Activated T-helper 1 cell treated with Interleukin-2 at 50 U/mL for 16 hours (primary cell): ENCODE measurements at regions not wholly inside any gene's neighbourhood (a gene's known extent, or its start where the extent isn't known, plus 50 kb on each side); places are given as distances from the start of the nearest gene placed in this dataset.
"Not testable (repeated sequence)": the region's sequence is repeated elsewhere in the genome, so short reads cannot be mapped to it uniquely, and the experiment has no call there.

Source experiments
- DNase-seq: peaks from one replicate; pipeline ENCODE4 v3.0.0-alpha.2; 2020; ENCODE audit warnings: low read depth

- no peak for DNase-seq
Observed at GRCh38 chr1:4064150-4064889, 164.2 kb upstream of the C1orf174 start.

GRCh38 chr1:4066860-4067599 is 167.0 kb upstream of the C1orf174 start:
- no peak for DNase-seq

DNA sequence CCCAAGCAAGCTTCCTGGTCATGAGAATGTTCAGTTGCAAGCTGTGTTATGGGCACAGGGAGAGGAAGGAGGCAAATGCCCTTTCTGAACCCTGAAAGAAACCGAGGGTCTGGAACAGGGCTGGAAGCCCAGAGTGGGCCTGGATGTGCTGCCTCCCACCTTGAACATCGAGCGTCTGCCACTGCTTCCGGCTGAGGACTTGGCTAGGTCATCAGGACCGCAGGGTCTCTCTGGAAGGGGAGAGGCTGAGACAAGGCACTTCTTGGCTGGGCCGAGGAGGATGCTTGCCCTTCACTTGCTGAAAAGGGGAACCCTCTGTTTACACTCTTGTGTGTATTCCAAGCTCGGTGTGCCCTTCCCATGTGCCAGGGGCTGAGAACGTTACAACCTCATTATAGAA is 168.0 kb upstream of the C1orf174 start:
- DNase-seq: no peak

DNA sequence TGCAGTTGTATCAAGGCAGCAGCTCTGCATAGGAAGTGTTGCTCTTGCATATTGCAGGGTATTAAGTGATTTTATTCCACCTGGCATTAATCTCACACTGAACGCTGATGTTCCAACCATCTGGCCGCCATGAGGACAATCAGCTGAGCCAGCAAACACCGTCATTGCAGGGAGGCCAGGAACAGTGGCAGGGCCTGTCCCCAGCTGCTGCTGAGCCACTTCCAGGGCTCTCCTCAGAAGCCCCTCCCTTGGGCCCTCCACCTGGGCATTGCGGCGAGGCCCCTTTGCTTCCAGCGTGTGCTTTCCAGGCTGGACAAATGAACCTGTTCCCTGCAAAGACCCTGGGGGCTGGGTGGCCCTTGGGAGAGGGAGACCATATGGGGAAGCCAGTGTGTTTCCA is 171.6 kb upstream of the C1orf174 start:
- no peak for DNase-seq

GRCh38 chr1:4072481-4073153 is 172.5 kb upstream of the C1orf174 start:
- DNase-seq: no peak

- no peak for DNase-seq
Observed at GRCh38 chr1:4075436-4076225, 175.6 kb upstream of the C1orf174 start.

DNA sequence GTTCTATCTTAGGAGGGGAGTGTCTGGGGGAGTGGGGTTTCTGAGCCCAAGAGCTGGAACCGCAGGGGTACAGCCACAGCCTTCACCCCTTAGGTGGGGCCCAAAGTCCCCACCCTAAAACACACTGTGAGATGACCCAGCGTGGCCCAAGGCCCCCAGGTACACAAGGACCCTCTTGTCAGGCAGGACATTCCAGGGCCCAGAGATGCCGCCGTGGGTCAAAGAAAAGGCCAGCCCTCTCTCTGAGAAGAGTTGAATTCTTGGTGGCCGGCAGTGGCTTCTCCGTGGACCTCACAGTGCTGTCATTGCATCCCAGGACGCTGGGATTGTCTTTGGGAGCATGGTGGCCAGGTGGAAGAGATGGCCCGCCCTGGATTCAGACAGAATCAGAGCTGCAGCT is 176.3 kb upstream of the C1orf174 start:
- no peak for DNase-seq

- not testable (repeated sequence) for DNase-seq
Observed at GRCh38 chr1:4078091-4078962, 178.3 kb upstream of the C1orf174 start.

DNA sequence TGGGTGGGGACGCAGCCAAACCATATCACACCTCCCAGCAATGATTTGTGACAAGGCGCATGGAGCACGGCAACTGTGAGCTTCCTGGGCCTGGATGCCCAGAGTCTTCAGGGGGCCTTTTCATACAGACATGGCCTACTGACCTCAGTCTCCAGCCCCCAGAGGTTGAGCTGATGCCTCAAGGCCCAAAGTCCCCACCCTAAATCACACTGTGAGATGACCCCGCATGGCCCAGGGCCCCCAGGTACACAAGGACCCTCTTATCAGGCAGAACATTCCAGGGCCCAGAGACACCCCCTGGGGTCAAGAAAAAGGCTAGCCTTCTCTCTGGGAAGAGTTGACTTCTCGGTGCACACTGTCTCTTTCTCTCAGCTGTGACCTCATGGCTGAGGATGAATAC is 179.7 kb upstream of the C1orf174 start:
- DNase-seq: no peak

GRCh38 chr1:4081806-4082711 is 182.0 kb upstream of the C1orf174 start:
- no peak for DNase-seq

DNA sequence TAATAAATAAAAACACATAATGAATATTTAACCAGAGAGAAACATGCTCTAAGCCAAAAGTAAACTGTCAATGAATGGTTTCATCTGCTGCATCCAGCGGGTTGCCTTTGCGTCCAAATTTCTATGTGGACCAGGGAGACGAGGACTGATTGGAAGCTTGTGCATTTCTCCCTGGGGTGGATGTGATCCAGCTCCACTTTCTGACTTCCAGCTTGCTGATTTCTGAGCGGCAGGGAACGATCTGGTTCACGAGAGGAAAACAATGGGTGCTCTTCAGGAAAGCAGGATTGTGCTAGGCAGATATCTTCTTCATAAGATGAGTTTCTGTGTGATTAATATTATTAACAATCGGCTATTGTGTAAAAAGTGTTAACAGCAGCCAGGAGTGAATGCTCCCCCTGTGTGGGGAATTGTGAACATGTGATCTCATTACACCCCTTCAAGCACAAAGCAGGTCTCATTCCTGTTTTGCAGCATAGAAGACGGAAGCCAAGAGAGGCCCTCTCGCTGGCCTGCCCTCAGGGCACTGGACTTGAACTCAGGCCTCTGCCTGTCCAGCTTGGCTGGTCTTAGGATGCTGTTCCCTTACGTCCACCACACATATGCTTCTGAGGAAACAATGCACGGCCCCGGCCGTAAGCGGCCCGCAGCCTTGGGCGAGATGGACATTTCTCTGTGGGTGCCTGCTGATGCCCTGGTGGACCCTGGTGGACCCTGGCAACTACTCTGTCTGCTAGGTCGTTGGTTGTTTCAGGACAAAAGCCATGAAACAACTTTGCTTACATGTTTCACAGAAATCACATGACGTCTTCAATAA is 183.4 kb upstream of the C1orf174 start:
- DNase-seq: no peak

DNA sequence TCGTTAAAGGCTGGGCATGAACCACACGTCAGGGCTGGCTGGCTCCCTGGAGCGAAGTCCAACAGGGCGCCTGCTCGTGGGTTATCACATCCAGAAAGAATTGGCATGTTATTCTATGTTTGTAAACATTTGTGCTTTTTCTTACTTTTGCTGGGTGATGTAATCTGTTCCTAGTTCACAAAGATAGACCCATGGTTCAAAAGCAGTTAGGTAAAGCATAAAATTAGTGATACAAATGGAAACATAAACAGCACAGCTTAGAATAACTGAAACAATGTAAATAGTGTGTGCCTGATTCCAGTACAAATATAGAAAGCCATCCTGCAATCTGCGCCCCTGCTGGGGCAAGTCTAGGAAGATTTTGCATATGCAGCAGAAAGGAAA is 184.0 kb upstream of the C1orf174 start:
- no peak for DNase-seq

GRCh38 chr1:4084446-4084845 is 184.4 kb upstream of the C1orf174 start:
- DNase-seq: no peak

GRCh38 chr1:4084896-4085295 is 184.8 kb upstream of the C1orf174 start:
- DNase-seq: no peak

DNA sequence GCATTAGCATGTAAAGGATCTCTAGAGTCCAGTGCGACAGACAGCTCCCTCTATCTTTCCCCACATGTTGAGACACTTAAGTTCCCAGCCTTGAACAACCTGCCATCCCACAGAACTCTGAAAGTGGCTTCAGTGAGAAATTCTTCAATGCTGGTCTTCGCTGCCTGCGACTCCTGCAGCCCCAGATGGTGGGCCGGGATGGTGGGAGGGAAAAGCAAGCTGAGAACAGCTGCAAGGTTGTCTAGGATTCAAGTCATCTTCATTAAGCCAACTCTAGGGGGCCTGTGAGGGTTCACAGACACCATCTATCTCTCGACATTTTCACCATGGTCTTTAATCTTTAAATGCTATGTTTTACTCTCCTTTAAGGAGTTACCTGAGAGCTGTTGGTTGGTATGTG is 185.5 kb upstream of the C1orf174 start:
- DNase-seq: no peak

DNA sequence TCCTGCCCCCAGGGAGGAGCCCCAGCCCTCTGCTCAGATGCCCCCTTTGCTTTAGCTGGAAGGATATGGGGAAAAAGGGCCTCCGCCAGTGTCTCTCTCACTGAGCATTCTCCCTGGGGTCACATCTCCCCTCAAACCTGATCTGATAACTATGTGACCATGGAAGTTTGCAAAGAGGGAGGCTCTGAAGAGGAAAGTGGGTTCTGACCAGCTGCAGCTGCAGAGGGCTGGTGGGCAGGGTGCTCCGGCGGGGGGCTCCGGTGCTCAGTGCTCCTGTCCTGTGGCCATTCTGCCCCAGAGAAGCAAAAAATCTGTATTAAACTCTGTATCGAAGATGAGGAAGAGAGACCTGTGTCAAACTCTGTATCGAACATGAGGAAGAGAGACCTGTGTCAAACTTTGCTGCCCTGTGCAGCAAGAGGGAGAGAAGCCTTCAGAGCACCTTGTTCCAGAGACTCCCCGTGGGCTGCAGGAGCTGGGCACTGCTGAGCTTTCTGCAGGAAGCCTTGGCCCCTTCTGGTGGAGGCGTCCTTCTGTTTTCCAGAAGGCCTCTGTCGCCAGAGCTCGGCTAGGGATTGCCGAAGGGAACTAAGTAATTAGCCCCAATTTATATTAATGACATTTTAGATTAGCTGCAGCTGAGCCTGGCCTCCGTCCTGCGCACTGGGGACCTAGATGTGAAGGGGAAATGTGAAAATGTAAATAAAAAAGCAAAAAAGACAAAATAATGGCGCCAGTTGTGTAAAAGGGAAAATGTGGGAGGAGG is 186.2 kb upstream of the C1orf174 start:
- no peak for DNase-seq

- no peak for DNase-seq
Observed at GRCh38 chr1:4086921-4087320, 186.8 kb upstream of the C1orf174 start.

GRCh38 chr1:4087530-4088420 is 187.7 kb upstream of the C1orf174 start:
- DNase-seq: no peak
